ENCODE measurements at regions not wholly inside any gene's neighbourhood (a gene's known extent, or its start where the extent isn't known, plus 50 kb on each side); places are given as distances from the start of the nearest gene placed in this dataset.

GRCh38 chrX:7215842-7216241, 67.9 kb upstream of the PUDP start:
- Histone ChIP-seq H3K4me3 (no peak overlapping the region), H3K36me3 (no peaks in the 10 kb centered on the region), H3K27me3 (no peaks in the 10 kb centered on the region), H3K27ac (no peak overlapping the region), H3K4me1 (no peaks in the 10 kb centered on the region), H3K9me3 (no peaks in the 10 kb centered on the region)
- TF ChIP-seq, protein P1, sequence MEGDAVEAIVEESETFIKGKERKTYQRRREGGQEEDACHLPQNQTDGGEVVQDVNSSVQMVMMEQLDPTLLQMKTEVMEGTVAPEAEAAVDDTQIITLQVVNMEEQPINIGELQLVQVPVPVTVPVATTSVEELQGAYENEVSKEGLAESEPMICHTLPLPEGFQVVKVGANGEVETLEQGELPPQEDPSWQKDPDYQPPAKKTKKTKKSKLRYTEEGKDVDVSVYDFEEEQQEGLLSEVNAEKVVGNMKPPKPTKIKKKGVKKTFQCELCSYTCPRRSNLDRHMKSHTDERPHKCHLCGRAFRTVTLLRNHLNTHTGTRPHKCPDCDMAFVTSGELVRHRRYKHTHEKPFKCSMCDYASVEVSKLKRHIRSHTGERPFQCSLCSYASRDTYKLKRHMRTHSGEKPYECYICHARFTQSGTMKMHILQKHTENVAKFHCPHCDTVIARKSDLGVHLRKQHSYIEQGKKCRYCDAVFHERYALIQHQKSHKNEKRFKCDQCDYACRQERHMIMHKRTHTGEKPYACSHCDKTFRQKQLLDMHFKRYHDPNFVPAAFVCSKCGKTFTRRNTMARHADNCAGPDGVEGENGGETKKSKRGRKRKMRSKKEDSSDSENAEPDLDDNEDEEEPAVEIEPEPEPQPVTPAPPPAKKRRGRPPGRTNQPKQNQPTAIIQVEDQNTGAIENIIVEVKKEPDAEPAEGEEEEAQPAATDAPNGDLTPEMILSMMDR (IDR thresholded peaks at IDR 0.05), result no peak
- TF ChIP-seq EP300 (IDR thresholded peaks at IDR 0.05) (no peak), POLR2AphosphoS5 (IDR thresholded peaks at IDR 0.05) (no peak), POLR2A (IDR thresholded peaks at IDR 0.05) (no peak)
- no peak for DNase-seq
- ATAC-seq (ENCODE audit: low FRiP score in 2 of 2), result no peak

GRCh38 chrX:7214251-7214650, 66.3 kb upstream of the PUDP start:
- TF ChIP-seq, protein P1 (IDR thresholded peaks at IDR 0.05), result no peak
- TF ChIP-seq POLR2AphosphoS5 (IDR thresholded peaks at IDR 0.05) (no peak), EP300 (IDR thresholded peaks at IDR 0.05) (no peak), POLR2A (IDR thresholded peaks at IDR 0.05) (no peak)
- no peak overlapping the region for H3K4me3 ChIP-seq
- H3K4me1 ChIP-seq, result no peaks in the 10 kb centered on the region
- H3K27me3 ChIP-seq, result no peaks in the 10 kb centered on the region
- H3K36me3 ChIP-seq, result no peaks in the 10 kb centered on the region
- no peaks in the 10 kb centered on the region for H3K9me3 ChIP-seq
- DNase-seq, result no peak
- 92 to 100% methylated on average over 2 of the region's 2 CpGs for WGBS, 2 donors
- no peak overlapping the region for H3K27ac ChIP-seq
- ATAC-seq (ENCODE audit: low FRiP score in 2 of 2), result no peak

DNA sequence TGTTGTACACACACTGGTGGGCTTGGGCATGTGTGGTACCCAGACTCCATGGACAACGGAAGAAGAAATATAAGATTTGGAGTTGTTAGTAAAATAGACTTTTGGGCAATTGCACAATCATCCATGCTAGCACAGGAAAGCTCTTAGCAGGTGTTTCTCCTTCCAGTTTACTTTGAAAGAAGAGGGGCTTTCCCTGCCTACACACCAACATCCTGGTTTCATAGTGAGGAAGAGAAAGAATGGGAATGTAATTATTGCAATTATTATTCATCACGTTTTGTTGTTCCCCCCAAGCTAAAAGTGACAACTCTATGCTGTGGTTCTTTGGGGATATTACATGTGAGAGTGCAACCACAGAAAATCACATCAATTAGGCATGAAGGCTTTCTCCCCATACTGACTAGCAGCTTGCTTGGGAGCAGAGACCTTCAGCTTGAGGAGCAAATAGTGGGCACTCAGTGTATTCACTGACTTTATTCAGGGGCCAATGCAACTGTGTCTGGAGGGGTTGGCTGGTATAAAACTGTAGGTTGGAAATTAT, 57.2 kb upstream of the PUDP start:
- TF ChIP-seq, protein P1 (IDR thresholded peaks at IDR 0.05), result no peak
- TF ChIP-seq POLR2AphosphoS5 (IDR thresholded peaks at IDR 0.05) (no peak), EP300 (IDR thresholded peaks at IDR 0.05) (no peak), POLR2A (IDR thresholded peaks at IDR 0.05) (no peak)
- Histone ChIP-seq H3K36me3 (no peaks in the 10 kb centered on the region), H3K27me3 (no peaks in the 10 kb centered on the region), H3K4me1 (no peaks in the 10 kb centered on the region), H3K4me3 (no peak overlapping the region), H3K9me3 (no peaks in the 10 kb centered on the region), H3K27ac (no peak overlapping the region)
- no peak for ATAC-seq (ENCODE audit: low FRiP score in 2 of 2)
- 34 to 38% methylated on average over 2 of the region's 2 CpGs for WGBS, 2 donors
- no peak for DNase-seq

- no peak overlapping the region for H3K4me3 ChIP-seq
- 94 to 95% methylated on average over 1 of the region's 1 CpG for WGBS, 2 donors
- H3K36me3 ChIP-seq, result no peaks in the 10 kb centered on the region
- DNase-seq (no peak), ATAC-seq (ENCODE audit: low FRiP score in 2 of 2) (no peak)
- no peaks in the 10 kb centered on the region for H3K9me3 ChIP-seq
- no peak overlapping the region for H3K27ac ChIP-seq
- H3K4me1 ChIP-seq, result no peaks in the 10 kb centered on the region
- no peaks in the 10 kb centered on the region for H3K27me3 ChIP-seq
- TF ChIP-seq, protein P1 (IDR thresholded peaks at IDR 0.05), result no peak
- TF ChIP-seq POLR2AphosphoS5 (IDR thresholded peaks at IDR 0.05), result no peak
- TF ChIP-seq EP300 (IDR thresholded peaks at IDR 0.05), result no peak
- TF ChIP-seq POLR2A (IDR thresholded peaks at IDR 0.05), result no peak
These were observed 56.7 kb upstream of the PUDP start for GRCh38 chrX:7204619-7205018.

- 79 to 85% methylated on average over 3 of the region's 3 CpGs for WGBS, 2 donors
- Histone ChIP-seq H3K4me1 (no peaks in the 10 kb centered on the region), H3K4me3 (no peak overlapping the region), H3K27me3 (no peaks in the 10 kb centered on the region), H3K9me3 (no peaks in the 10 kb centered on the region), H3K27ac (no peak overlapping the region), H3K36me3 (no peaks in the 10 kb centered on the region)
- ATAC-seq (ENCODE audit: low FRiP score in 2 of 2), result no peak
- TF ChIP-seq EP300 (IDR thresholded peaks at IDR 0.05), result no peak
- TF ChIP-seq POLR2A (IDR thresholded peaks at IDR 0.05), result no peak
- no peak for TF ChIP-seq POLR2AphosphoS5 (IDR thresholded peaks at IDR 0.05)
- TF ChIP-seq, protein P1 (IDR thresholded peaks at IDR 0.05), result no peak
- no peak for DNase-seq
These were observed 54.3 kb upstream of the PUDP start for GRCh38 chrX:7202206-7202605.
